ENCODE measurements at regions not wholly inside any gene's neighbourhood (a gene's known extent, or its start where the extent isn't known, plus 50 kb on each side); places are given as distances from the start of the nearest gene placed in this dataset.

DNA sequence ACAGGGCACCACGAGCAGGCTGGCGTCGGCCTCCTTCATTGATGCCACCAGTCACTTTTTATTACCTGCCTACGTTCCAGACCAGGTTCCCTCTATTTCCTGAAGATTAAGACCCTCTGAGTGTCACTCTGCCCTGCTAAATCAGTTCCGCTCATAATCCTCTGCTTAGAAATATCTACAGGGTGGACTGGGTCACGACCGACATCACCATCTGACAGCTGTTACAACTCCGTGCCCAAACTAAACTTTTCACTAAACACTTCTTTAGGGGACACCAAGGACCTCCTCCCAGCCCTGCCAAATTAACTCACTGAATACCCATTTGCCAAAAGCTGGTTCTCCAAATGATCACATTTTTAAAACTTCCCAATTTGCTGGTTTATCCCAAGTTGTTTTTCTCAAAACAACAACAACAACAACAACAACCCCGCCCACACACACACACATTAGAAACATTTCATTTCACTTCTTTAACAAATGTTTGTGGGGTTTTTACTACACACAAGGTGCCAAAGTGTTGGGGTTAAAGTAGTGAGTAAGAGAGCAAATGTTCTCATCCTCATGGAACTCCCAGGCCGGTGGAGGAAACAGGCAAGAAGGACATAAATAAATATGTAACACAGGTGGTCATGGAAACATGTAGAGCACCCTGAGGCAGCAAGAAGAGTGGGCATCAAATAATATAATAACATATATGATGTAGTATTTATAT, 72.0 kb upstream of the PEG3 start:
- TF ChIP-seq CTCF (IDR thresholded peaks at IDR 0.05; ENCODE audit: control extremely low read depth in 1 of 3, insufficient read depth in 1 of 3, low read depth in 1 of 3, low read length in 3 of 3) (no peak), POLR2AphosphoS5 (IDR thresholded peaks at IDR 0.05; ENCODE audit: low read depth, low read length) (no peak), SP1 (IDR thresholded peaks at IDR 0.05; ENCODE audit: low read depth, low read length) (no peak), TAF1 (IDR thresholded peaks at IDR 0.05; ENCODE audit: low read depth, low read length) (no peak), NRF1 (IDR thresholded peaks at IDR 0.05; ENCODE audit: low read depth, low read length) (no peak), YY1 (IDR thresholded peaks at IDR 0.05; ENCODE audit: low read depth, low read length) (no peak), EZH2 (IDR thresholded peaks at IDR 0.05; ENCODE audit: low read depth, low read length, severe bottlenecking) (no peak), TBP (IDR thresholded peaks at IDR 0.05; ENCODE audit: low read depth, low read length) (no peak), RXRA (IDR thresholded peaks at IDR 0.05; ENCODE audit: insufficient read depth, low read depth, low read length) (no peak), SIN3A (conservative IDR thresholded peaks at IDR 0.05 in 1 of 2, IDR thresholded peaks at IDR 0.05 in 1 of 2; ENCODE audit: low read depth in 1 of 2, low read length in 2 of 2) (no peak)
- TF ChIP-seq, protein P1, sequence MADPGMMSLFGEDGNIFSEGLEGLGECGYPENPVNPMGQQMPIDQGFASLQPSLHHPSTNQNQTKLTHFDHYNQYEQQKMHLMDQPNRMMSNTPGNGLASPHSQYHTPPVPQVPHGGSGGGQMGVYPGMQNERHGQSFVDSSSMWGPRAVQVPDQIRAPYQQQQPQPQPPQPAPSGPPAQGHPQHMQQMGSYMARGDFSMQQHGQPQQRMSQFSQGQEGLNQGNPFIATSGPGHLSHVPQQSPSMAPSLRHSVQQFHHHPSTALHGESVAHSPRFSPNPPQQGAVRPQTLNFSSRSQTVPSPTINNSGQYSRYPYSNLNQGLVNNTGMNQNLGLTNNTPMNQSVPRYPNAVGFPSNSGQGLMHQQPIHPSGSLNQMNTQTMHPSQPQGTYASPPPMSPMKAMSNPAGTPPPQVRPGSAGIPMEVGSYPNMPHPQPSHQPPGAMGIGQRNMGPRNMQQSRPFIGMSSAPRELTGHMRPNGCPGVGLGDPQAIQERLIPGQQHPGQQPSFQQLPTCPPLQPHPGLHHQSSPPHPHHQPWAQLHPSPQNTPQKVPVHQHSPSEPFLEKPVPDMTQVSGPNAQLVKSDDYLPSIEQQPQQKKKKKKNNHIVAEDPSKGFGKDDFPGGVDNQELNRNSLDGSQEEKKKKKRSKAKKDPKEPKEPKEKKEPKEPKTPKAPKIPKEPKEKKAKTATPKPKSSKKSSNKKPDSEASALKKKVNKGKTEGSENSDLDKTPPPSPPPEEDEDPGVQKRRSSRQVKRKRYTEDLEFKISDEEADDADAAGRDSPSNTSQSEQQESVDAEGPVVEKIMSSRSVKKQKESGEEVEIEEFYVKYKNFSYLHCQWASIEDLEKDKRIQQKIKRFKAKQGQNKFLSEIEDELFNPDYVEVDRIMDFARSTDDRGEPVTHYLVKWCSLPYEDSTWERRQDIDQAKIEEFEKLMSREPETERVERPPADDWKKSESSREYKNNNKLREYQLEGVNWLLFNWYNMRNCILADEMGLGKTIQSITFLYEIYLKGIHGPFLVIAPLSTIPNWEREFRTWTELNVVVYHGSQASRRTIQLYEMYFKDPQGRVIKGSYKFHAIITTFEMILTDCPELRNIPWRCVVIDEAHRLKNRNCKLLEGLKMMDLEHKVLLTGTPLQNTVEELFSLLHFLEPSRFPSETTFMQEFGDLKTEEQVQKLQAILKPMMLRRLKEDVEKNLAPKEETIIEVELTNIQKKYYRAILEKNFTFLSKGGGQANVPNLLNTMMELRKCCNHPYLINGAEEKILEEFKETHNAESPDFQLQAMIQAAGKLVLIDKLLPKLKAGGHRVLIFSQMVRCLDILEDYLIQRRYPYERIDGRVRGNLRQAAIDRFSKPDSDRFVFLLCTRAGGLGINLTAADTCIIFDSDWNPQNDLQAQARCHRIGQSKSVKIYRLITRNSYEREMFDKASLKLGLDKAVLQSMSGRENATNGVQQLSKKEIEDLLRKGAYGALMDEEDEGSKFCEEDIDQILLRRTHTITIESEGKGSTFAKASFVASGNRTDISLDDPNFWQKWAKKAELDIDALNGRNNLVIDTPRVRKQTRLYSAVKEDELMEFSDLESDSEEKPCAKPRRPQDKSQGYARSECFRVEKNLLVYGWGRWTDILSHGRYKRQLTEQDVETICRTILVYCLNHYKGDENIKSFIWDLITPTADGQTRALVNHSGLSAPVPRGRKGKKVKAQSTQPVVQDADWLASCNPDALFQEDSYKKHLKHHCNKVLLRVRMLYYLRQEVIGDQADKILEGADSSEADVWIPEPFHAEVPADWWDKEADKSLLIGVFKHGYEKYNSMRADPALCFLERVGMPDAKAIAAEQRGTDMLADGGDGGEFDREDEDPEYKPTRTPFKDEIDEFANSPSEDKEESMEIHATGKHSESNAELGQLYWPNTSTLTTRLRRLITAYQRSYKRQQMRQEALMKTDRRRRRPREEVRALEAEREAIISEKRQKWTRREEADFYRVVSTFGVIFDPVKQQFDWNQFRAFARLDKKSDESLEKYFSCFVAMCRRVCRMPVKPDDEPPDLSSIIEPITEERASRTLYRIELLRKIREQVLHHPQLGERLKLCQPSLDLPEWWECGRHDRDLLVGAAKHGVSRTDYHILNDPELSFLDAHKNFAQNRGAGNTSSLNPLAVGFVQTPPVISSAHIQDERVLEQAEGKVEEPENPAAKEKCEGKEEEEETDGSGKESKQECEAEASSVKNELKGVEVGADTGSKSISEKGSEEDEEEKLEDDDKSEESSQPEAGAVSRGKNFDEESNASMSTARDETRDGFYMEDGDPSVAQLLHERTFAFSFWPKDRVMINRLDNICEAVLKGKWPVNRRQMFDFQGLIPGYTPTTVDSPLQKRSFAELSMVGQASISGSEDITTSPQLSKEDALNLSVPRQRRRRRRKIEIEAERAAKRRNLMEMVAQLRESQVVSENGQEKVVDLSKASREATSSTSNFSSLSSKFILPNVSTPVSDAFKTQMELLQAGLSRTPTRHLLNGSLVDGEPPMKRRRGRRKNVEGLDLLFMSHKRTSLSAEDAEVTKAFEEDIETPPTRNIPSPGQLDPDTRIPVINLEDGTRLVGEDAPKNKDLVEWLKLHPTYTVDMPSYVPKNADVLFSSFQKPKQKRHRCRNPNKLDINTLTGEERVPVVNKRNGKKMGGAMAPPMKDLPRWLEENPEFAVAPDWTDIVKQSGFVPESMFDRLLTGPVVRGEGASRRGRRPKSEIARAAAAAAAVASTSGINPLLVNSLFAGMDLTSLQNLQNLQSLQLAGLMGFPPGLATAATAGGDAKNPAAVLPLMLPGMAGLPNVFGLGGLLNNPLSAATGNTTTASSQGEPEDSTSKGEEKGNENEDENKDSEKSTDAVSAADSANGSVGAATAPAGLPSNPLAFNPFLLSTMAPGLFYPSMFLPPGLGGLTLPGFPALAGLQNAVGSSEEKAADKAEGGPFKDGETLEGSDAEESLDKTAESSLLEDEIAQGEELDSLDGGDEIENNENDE (IDR thresholded peaks at IDR 0.05; ENCODE audit: insufficient replicate concordance, low read length): no peak
